HG03196 (cell line): ENCODE measurements at regions not wholly inside any gene's neighbourhood (a gene's known extent, or its start where the extent isn't known, plus 50 kb on each side); places are given as distances from the start of the nearest gene placed in this dataset.

Source experiments
- ATAC-seq: cut with Tn5 transposase; IDR thresholded peaks from one replicate; pipeline ENCODE4 v1.9.1; 2021; ENCODE audit not compliant: unreplicated experiment

DNA sequence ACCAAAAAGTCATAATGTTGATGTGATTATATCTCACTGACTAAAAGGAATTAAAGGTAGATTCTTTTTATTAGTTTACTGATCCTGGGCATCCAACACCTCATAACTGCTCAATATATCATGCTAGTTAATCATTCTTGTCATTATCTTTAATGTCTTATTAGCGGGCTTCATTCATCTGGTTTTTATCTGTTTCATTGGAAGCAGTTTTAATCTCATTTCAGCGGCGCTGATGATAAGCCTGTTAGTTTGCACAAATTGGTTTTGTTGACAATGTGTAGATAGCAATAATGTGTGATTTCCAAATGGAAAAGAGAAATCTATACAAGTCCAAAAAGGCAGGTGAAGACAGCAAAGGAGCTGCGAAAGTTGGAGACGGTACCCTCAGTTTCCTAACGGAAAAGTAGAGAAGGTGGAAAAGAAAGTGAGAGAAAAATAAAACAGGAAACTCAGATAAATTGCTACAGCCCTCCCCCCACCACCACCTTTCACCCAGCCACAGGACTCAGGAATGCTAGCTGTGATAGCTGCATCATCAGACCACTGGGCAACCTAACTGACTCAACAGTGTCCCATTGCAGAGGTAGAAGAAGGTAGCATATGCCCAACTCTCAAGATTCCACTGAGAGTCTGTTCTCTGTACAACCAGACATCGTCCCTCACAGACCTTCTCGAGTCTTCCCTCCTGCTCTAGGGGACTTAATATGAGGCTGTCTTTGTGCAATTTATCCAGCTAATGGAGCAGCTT lies 241.7 kb upstream of the CAMK1G start:
- ATAC-seq: no peak

DNA sequence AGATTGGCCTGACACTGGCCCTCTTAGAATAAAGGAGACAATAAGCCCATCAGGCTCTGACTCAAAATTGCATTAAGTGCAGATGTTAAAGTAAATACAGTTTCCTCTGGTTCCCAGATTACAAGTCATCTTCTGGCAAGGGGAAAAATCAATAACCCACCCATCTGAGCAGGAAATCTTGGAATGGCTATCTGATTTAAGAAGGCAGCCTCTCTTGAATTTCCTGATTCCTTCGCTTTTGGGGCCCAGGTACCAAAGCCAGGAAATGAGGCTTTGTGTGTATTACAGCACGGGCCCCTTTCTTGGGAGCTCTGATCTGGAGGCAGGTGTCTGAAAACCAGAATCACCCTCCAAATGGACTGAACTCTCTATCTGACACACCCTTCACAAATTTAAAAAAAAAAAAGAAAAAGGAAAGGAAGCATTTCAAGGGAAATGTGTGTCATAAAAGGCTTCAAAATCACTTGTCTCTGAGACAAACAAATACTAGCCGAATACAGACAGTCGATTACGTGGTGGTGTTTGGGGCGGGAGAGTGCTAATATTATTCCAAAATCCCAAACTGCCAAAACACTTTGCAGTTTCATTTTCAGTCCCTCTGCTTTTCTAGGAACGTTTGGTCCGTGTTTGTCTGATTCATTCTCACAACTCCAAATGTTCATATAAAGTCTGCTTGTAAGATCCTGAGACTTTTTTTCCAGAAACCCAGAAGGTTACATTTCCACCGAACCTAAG lies 240.9 kb upstream of the CAMK1G start:
- ATAC-seq: no peak

DNA sequence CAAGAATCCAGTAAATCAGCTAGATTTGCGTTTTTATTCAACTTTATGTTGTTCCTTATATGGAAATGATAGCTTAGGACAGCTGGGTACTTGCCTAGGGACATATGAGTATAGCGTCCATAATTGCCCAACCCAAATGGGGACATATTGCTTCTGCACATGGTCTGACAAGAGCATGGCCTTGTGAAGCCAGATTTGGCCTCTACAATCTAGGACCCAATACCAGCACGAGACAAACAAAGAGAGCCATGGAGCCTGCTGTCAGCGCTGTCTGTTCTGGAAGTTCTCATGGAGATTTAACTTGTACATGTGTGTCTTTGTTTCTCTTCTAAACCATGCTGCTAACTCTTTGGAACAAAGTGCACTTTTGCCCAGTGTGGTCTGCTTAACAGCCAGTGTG lies 240.0 kb upstream of the CAMK1G start:
- ATAC-seq: no peak

DNA sequence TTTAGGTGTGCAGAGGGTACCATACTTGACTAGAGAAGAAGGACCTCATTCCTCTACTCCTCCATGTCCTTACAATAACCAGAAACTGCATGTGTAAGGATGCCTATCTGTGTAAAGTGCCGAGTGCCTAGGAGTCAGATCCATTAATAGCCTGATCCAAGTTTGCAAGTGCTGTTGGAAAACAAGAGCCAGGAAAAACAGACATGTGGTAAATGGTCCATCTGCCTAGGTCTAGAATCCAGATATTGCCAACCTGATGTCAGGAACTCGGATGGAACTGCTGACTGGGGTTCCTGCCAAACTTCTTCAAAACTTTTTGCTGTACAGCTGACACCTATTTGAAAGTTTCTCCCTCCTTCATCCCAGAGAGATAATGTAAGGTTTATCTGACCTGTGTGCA lies 239.4 kb upstream of the CAMK1G start:
- no peak for ATAC-seq

DNA sequence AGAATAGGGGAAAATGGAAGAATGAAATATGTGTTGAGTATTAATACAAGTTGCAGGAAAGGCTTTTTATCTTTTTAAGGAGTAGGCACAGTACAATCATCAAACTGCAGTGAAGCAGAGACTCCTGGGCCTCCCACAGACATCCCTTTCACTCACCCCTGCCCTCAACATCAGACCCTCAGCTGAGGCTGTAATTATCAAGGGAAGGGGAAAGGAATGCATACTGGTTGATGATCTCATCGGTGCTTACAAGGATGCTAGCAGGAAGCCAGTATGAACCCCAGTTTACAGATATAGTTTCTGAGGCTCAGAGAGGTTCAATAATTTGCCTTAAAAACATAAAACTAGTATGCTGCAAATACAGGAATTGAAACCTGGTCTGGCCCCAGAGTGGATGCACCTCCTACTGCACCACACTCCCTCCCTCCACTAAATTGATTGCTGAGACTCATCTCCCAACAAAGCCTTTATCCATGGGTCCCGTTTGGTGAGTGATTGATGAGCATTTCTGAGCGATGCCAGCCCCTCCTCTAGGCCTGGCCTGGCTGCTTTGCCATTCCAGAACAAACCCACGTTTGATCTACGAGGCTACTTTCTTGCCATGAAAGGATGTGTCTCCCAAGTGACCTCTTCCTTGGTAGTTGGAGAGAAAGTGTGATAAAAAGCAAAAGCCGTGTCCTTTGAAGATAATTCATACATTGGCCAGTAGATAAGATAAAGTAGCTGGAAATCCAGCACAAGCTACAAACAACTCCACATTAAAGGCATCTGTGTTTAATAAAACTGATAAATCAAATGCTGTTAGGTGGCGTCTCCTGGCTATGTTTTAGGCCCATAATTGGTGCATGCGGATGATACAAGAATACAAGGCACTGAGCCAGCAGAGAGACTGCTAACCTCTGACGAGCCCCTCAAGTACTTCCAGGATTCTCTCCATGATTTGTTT lies 233.9 kb upstream of the CAMK1G start:
- no peak for ATAC-seq

DNA sequence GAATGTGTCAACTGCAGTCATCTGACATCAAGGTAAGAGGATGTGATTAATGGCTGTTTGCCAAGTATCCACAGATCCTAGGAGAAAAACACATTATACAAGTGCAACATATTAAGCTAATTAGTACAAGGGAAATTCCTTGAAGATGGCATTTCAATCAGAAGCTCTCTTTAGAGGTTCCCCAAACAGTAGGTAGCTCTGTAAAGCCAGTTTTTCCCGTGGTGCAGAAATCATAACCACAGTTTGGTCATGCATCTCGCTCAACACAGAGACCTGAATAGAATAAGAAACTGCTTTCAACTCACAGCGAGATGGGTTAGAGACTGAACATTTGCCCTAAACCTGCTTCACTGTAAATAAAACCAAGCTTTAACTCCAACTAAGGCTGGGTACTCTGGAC lies 230.5 kb upstream of the CAMK1G start:
- no peak for ATAC-seq

DNA sequence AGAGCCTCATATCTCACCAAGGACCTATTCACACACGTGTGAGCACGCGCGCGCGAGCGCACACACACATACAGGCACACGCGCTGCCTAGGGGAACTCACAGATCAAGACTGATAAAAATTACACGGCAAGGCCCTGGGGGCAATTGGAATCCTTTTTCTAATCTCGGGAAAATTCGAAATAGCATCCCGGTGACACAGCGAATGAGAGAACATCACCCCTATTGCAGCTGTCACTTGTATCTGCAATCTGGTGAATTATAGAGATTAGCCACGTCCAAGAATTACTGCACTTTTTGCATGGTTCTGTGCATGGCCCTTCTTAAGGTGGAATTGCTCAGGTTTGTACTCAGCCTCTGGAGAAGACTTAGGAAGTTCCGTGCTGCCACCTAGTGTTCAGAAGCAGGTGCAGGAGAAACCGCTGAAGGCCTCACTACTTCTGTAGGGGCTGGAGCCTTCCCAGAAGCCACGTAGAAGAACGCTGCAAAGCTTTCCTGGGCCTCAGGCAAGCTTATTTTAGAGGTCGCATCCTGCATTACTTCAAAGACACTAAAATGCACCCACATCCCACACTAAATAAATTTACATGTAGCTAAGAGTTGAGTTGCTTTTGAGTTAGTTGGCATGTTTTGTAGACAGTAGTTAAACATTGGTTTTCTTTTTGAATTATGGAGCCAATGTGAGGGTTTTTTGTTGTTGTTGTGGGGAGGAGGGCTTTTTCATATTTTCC lies 229.2 kb upstream of the CAMK1G start:
- ATAC-seq: peak; percentile 69

DNA sequence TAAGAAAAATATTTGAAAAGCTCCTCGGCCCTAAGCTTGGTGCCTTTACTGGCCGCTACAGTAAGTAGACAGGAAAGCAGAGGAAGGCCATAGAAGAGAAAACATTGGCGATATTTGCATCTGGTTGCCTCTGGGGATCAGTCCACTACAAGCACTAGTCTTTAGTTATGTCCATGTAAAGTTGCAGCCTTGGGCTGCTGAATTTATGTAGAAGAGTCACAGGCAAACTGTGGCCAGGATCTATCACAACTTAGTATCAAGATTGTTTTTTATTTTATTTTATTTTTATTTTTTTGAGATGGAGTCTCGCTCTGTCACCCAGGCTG lies 228.7 kb upstream of the CAMK1G start:
- no peak for ATAC-seq

DNA sequence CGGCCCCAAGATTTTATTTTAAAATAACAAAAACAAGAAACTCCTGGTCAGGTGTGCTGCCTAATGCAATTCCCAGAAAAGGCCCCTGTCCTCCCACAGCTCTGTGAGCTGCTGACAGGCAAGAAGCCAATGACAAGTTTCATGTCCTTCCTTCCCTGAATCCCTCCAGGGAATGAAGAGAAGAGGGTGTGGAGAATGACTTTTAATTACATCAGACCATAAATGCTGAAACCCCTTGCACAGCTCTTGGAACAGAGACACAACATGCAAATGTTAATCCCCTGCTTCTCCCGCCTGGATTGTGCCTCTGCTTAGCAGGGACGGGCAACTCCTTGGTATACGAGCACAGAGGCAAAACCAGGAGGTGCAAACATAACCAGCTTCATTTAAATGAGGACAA lies 228.1 kb upstream of the CAMK1G start:
- ATAC-seq: no peak

DNA sequence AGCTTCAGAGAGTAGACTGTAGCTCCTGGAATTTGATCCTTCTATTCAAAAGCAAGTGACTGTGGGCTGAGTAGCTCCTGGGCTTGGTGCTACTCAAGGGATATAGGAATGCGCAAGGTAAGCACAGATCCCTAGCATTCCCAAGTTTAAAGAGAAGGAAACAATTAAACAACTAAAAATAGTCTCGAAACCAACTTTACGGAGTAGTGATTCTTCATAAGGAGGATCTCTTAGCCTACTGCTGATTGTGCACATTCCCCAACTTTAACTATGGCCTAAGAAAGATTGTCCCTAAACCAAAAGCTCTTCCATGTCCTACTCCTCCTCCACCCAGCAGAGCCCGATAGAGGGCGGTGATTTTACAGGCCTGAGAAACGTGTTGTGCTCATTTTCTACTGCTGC lies 226.5 kb upstream of the CAMK1G start:
- no peak for ATAC-seq

DNA sequence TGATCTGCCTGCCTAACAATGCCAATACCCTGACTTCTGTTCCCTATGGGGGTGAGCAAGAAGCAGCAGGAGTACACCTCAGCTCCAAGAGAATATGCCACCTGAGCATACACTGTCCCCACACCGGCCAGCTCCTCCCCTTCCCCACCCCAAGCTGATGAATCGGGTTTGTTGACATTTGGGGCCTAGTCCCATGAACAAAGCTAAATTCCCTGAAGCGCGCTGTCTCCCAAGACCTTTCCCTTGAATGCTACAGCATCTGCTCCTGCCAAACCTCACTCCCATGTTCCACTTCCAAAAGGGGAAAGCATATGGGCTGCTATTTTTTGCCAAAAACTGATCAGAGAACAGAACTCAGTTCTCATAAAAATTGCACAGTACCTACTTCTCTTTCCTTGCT lies 220.4 kb upstream of the CAMK1G start:
- ATAC-seq: no peak

DNA sequence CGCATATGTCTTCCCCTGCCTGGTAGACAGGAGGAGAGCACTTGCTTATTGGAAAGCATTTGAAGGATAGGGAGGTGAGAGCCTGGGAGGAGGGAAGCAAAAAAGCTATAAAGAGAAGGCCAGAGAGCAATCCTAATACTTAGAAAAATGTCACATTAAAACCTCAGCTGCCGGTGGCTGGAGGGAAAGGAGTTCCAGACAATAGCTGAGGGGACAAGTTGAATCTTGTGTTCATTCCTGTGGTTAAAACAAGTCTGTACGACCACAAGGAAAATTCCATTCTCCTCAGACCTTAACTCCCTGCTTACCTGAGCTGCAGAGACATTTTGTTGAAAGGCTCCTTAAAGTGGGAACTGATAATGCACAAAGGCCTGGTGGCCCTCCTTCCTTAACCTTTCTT lies 218.8 kb upstream of the CAMK1G start:
- ATAC-seq: no peak

DNA sequence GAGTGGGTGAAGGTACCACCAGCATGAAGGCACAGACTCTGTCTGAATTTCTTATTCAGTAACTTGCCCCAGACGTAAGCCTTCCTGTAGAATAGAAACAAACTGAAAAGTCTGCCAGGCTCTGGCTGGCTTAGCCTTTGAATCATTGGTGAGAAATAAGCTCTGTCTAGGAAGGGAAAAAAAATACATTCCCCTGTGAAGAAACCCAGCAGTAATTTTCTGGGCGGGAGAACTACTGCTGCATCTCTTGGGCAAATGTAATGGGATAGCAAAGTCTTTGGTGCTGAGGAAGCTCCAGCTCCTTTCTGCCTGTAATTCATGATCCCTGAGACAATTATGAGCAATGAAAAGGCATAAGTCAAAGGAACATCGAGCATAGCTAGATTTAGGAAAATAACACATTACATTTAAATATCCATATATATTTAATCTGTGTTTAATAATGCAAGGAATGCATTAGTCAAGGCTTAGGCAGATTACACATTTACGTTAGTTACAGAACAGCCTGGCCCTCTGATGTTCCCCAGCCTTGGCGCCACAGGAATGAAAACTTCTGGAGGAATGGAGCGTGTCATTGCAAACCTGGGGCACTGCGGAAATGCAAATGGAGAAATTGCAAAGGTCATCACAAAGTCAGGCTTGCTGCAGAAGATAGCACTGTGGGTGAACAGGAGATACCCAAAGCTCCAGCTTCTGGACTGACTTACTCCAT lies 216.3 kb upstream of the CAMK1G start:
- ATAC-seq: no peak

DNA sequence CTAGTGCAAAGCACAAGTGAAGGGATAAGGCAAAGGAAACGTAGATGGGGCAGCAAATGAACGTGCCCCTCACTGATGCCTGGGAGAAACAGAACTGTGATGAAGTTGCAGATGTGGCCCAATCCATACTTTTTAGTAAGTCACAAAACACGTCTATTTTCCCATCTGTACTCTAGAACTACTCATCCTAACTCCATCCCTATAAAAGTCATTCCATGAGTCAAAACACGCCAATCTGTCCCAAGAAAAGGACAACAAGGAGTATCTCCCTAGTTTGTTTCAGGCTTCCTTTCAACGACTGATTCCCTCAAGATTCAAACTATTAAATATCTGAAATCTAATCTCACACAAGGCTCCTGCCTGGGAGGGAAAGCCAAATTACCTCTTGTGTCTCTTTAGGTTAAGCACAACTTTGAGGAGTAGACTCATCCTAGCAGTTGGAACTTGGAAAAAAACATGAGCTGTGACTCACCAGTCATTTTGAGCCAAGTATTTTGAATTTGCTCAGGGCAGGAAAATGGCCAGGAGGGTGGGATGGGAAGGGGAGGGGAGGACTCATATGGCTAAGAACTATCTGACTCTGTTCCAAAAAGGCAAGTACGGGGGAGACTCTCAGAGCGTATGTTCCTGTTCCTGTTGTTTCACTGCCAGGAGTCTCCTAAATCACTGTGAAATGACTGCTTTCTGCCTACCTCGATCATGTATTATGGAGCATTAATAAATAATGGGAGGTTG lies 214.5 kb upstream of the CAMK1G start:
- no peak for ATAC-seq

DNA sequence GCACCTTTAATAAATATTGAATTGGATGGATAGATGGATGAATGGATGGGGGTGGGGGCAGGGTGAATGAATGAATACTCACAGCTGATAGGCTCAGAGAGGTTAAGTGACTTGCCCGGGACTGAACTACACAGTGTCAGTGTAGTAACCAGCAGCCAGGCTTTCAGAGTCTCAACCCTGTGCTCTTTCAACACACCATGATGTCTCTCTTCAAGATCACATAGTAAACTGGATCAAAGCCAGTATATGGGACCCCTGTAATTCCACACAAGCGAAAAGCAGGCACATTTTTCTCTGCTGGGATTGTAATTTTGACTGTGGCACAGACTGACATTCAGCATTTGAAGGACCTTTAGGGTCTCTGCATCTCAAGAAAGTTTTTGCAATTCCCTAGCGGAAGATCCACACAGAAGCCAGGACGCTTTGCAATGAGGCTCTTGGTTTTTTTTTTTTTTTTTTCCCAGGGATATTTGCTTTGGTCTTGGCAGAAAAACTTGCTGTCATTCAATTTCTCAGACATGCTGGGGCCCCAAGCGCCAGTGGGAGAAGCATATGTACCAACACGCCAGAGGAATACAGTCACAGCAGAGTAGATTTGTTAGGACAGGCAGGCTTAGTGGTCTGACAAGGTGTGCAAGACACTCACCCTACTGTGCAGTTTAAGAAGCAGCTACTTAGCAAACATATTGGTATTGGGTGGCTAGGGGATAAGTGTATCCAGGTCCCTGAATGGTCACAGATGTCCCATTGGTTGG lies 213.1 kb upstream of the CAMK1G start:
- no peak for ATAC-seq

DNA sequence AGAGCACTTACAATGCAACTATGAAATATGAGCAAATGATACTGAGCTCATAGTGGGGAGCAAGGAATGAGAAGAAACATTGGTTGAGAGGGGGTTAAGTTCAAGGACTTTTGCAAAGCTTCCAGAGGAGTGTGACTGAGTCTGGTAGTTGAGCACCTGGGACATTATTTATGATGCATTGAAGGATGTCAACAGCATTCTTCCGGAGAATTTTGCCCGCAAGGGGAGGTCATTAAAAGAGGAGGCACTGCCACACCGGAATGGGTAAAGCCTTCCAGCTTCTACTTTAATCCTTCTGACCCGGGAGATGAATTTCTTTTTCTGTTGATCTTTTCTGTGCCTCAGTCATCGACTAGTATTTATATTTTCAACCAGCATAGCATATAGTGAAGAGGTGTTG lies 208.4 kb upstream of the CAMK1G start:
- no peak for ATAC-seq

DNA sequence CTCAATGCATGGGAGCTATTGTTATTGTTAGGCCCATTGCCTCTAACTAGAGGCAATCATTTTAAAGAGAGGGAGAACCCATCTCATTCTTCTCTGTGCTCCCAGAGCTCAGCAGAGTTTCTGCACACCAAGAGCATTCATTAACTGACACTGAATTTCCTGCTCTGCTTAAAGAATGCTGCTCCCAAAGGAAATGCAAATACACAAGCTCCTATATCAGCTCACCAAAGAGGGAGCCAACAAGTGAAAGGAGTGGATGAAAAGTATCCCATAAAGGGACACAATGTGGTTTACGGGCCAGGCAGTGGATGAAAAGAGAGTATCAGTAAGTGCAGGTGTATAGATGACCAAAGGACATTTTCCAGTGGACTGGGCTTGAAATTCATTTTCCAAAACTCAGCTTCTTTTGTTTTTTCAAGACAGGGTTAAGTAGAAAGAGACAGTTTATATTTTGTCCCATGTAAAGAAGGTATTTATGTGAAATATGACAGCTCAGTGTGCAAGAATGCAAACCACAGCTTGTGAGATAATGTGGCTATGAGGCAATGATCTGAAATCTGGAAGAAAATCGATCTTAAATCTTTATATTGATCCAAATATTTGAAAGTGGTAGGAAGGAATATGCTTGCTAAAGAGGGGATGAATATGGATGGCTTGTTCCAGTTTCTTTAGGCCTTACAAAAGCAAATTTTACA lies 207.7 kb upstream of the CAMK1G start:
- no peak for ATAC-seq

DNA sequence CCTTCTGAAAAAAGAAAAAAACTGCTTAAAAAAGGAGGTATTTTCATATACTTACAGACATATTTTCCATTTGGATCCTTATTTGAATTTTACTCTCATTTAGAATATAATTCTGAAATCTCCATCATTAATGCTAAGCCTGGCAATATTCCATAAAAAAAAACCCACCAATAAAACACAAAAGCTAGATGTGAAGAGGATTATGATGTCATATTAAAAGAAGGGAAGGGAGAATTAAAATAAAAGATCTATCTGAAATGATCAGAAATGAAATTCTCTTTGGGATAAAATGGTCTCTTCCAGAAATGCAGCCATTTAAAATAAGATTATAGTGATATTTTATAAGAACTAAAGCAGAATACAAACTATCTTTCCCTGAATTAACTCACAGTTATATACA lies 206.7 kb upstream of the CAMK1G start:
- ATAC-seq: no peak

DNA sequence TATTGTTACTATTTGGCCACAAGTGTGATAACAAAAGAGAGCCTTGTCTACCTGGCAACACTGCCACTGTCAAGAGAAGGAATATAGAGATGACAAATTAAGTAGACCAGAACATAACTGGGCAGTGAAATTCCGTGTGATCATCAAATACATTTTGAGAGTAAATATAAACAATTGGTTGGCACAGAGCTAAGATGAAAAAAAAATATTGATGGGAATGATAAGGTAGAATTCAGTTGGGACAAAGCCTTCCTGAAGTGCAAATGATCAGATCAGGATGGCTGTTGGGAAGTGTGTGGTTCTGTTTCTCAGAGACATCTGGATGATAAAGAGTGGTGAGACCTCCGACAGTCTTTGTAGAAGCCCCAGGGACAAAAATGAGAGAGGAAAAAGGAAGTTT lies 205.5 kb upstream of the CAMK1G start:
- ATAC-seq: no peak
